ENCODE measurements at regions not wholly inside any gene's neighbourhood (a gene's known extent, or its start where the extent isn't known, plus 50 kb on each side); places are given as distances from the start of the nearest gene placed in this dataset.
"Not testable (repeated sequence)": the region's sequence is repeated elsewhere in the genome, so short reads cannot be mapped to it uniquely, and the experiment has no call there.

- intact Hi-C loops (cut with DNase I) = no loop called here
- WGBS, 2 donors = 74 to 82% methylated on average over 5 of the region's 5 CpGs
- ATAC-seq (no peak), DNase-seq (no peak)
- Histone ChIP-seq H3K36me3 (replicated peaks in 1 of 2; ENCODE audit: insufficient read depth in 1 of 2, low read depth in 2 of 2) (no peaks in the 10 kb centered on the region), H3K27me3 (no peaks in the 10 kb centered on the region), H3K27ac (no peak overlapping the region), H3K4me3 (no peak overlapping the region), H3K9me3 (no peaks in the 10 kb centered on the region), H3K4me1 (peaks cover 13% of the 10 kb centered on the region)
- no peak for TF ChIP-seq CTCF (IDR thresholded peaks at IDR 0.05)
- TF ChIP-seq POLR2A (IDR thresholded peaks at IDR 0.05) = no peak
These were observed 55.5 kb upstream of the ABLIM1 start for GRCh38 chr10:114713525-114714090.

- TF ChIP-seq CTCF (IDR thresholded peaks at IDR 0.05) (no peak), POLR2A (IDR thresholded peaks at IDR 0.05) (no peak)
- no peak overlapping the region for H3K4me3 ChIP-seq
These were observed 56.2 kb upstream of the ABLIM1 start for GRCh38 chr10:114714281-114714741.

GRCh38 chr10:114715171-114715670 lies 57.1 kb upstream of the ABLIM1 start:
- Histone ChIP-seq H3K27me3 (no peaks in the 10 kb centered on the region), H3K36me3 (replicated peaks in 1 of 2; ENCODE audit: insufficient read depth in 1 of 2, low read depth in 2 of 2) (no peaks in the 10 kb centered on the region), H3K27ac (no peak overlapping the region), H3K4me1 (peaks cover 27% of the 10 kb centered on the region), H3K4me3 (no peak overlapping the region), H3K9me3 (no peaks in the 10 kb centered on the region)
- intact Hi-C loops (cut with DNase I) = no loop called here
- TF ChIP-seq CTCF (IDR thresholded peaks at IDR 0.05) (no peak), POLR2A (IDR thresholded peaks at IDR 0.05) (no peak)
- DNase-seq = no peak
- no peak for ATAC-seq
- 43 to 57% methylated on average over 7 of the region's 7 CpGs for WGBS, 2 donors

More at GRCh38 chr10:114714281-114714741, 56.2 kb upstream of the ABLIM1 start:
- intact Hi-C loops (cut with DNase I) = no loop called here
- DNase-seq = no peak
- Histone ChIP-seq H3K4me1 (peaks cover 20% of the 10 kb centered on the region), H3K27ac (no peak overlapping the region), H3K36me3 (replicated peaks in 1 of 2; ENCODE audit: insufficient read depth in 1 of 2, low read depth in 2 of 2) (no peaks in the 10 kb centered on the region), H3K27me3 (no peaks in the 10 kb centered on the region), H3K9me3 (no peaks in the 10 kb centered on the region)
- no peak for ATAC-seq
- 66 to 69% methylated on average over 5 of the region's 5 CpGs for WGBS, 2 donors

GRCh38 chr10:114716811-114717404 lies 58.8 kb upstream of the ABLIM1 start:
- H3K36me3 ChIP-seq (replicated peaks in 1 of 2; ENCODE audit: insufficient read depth in 1 of 2, low read depth in 2 of 2) = no peaks in the 10 kb centered on the region
- DNase-seq (no peak), ATAC-seq (no peak)
- peaks cover 42% of the 10 kb centered on the region for H3K4me1 ChIP-seq
- H3K9me3 ChIP-seq = no peaks in the 10 kb centered on the region
- no peak for TF ChIP-seq POLR2A (IDR thresholded peaks at IDR 0.05)
- TF ChIP-seq CTCF (IDR thresholded peaks at IDR 0.05) = no peak
- no peak overlapping the region for H3K4me3 ChIP-seq
- no peak overlapping the region for H3K27ac ChIP-seq
- WGBS, 2 donors = 50 to 70% methylated on average over 2 of the region's 2 CpGs
- intact Hi-C loops (cut with DNase I) = no loop called here
- H3K27me3 ChIP-seq = no peaks in the 10 kb centered on the region

- peaks cover 45% of the 10 kb centered on the region for H3K4me1 ChIP-seq
- intact Hi-C loops (cut with DNase I); H3K4me3 ChIP-seq: not testable (repeated sequence)
These were observed 59.8 kb upstream of the ABLIM1 start for GRCh38 chr10:114717881-114718280.

More at GRCh38 chr10:114717881-114718280, 59.8 kb upstream of the ABLIM1 start:
- not testable (repeated sequence) for ATAC-seq; H3K27me3 ChIP-seq; DNase-seq; H3K9me3 ChIP-seq; H3K27ac ChIP-seq; H3K36me3 ChIP-seq (replicated peaks in 1 of 2; ENCODE audit: insufficient read depth in 1 of 2, low read depth in 2 of 2)

Measured in body of pancreas (tissue), 4 donors.